ENCODE measurements at regions not wholly inside any gene's neighbourhood (a gene's known extent, or its start where the extent isn't known, plus 50 kb on each side); places are given as distances from the start of the nearest gene placed in this dataset.
A peak's percentile ranks its signal among the peaks of the same experiment; 100 is the strongest.

DNA sequence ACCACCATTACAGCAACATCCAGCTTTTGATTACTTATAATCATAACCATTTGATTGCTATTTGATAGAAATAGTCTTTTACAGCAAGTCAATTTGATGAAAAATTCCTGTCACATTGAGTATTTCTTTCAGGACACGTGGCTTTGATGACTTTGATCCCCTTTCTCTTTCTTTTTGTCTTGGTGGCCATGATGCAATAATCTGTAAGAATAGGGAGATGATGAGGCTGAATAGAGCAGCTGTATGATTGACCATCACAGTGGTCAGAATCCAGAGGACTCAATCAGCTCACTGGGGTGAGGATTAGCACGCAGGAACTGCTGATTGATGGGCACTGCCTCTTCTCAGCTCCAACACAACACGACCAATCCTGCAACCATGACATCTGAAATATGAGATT is 262.7 kb downstream of the PARP8 start:
- no peak overlapping the region for H3K27ac ChIP-seq (ENCODE audit: low read length)
- no peaks in the 10 kb centered on the region for H3K9me3 ChIP-seq (ENCODE audit: insufficient read depth, low read depth, low read length)
- no peaks in the 10 kb centered on the region for H3K36me3 ChIP-seq (ENCODE audit: insufficient read depth, low read depth, low read length)
- H3K9ac ChIP-seq (ENCODE audit: low read depth, low read length) = no peak overlapping the region
- no peak overlapping the region for H3K4me3 ChIP-seq (ENCODE audit: low read length)
- peaks cover 7% of the 10 kb centered on the region for H3K4me1 ChIP-seq (ENCODE audit: insufficient read depth, low read length)
- no peaks in the 10 kb centered on the region for H3K27me3 ChIP-seq (ENCODE audit: insufficient read depth, low read length)

DNA sequence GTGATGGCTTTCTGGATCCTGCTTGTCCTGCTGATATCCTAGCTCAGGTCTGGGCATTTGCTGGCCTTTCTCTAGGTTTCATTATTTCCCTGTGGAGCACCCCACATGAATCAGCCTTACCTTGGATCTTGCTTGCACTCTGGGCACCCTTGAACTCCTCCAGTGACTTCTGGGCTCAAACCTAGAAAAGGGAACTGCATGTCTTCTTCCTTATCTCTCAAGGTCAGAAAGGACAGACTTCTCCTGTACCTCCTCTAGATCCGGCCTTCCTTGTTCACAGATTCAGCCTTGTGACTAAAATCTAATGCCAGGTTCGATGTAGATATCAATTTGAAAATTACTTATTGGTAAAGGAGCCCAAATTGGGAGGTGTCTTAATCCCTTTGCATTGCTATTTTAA is 267.9 kb downstream of the PARP8 start:
- Histone ChIP-seq H3K36me3 (ENCODE audit: insufficient read depth, low read depth, low read length) (no peaks in the 10 kb centered on the region), H3K4me3 (ENCODE audit: low read length) (no peak overlapping the region), H3K9me3 (ENCODE audit: insufficient read depth, low read depth, low read length) (no peaks in the 10 kb centered on the region), H3K4me1 (ENCODE audit: insufficient read depth, low read length) (peaks cover 7% of the 10 kb centered on the region), H3K27me3 (ENCODE audit: insufficient read depth, low read length) (no peaks in the 10 kb centered on the region), H3K9ac (ENCODE audit: low read depth, low read length) (no peak overlapping the region), H3K27ac (ENCODE audit: low read length) (no peak overlapping the region)

DNA sequence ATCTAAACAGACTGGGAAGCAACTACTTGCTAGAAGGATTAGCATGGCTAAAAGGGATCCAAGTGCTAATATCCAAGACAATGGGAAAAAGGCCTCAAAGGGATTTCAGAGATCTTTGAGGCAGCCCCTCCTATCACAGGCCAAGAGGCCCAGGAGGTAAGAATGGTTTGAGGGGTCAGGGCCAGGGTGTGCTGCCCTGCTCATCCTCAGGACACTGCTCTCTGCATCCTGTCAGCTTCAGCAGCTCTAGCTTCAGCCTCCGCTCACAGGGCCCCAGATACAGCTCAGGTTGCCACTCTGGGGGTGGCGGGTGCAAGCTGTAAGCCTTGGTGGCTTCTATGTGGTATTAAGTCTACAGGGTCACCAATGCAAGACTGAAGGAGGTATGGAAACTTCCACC is 278.7 kb downstream of the PARP8 start:
- Histone ChIP-seq H3K9ac (ENCODE audit: low read depth, low read length) (no peak overlapping the region), H3K27me3 (ENCODE audit: insufficient read depth, low read length) (no peaks in the 10 kb centered on the region), H3K4me3 (ENCODE audit: low read length) (no peak overlapping the region), H3K36me3 (ENCODE audit: insufficient read depth, low read depth, low read length) (no peaks in the 10 kb centered on the region), H3K4me1 (ENCODE audit: insufficient read depth, low read length) (no peaks in the 10 kb centered on the region), H3K9me3 (ENCODE audit: insufficient read depth, low read depth, low read length) (peaks cover 22% of the 10 kb centered on the region), H3K27ac (ENCODE audit: low read length) (no peak overlapping the region)

DNA sequence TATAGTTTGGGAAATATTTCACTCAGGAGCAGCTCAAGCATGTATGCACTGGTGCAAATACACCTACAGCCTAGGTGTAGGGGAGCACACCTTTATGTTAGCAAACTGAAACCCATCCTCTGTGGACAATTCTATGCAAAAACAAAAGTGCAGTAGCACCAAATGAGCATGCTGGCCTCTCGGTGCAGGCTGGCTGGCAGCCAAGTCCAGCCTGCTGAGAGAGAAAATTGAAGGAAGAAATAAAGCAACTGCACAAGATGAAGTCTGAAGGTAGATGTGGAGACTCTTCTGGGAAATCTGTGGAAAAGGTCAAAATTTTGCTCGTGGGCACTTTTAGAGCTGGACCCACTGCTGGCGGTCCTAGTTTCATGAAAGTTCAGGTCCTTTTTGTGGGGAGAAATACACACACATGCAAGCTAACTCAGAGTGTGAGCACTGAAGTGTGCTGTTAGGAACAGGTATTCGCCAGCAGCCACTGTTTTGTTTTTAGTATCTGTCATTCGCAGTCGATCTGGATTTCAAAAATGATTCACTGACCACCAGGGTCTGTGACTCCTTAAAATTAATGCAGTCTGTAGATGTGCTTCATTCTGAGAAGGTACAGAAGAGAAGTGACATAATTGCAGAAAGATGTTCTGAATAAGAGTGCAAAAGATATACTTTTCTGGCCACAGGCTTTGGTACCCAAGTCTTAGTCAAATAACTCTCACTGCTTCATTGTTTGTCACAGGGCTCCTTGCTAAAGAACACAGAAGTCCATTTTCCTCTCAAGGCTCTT is 281.7 kb downstream of the PARP8 start:
- no peak overlapping the region for H3K4me3 ChIP-seq (ENCODE audit: low read length)

DNA sequence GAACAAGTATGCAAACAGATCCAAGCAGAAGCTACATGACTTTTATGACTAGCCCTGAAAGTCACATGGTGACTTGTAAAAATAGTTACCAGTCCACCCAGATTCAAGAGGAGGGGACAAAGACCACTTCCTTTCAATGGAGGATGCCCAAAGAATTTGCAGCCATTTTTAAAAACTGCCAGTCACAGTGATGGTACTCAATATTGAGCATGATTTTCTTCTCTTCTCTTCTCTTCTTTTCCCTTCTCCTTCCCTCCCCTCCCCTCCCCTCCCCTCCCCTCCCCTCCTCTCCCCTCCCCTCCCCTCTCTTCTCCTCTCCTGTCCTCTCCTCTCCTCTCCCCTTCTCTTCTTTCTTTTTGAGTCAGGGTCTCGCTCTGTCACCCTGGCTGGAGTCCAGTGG is 286.9 kb downstream of the PARP8 start:
- Histone ChIP-seq H3K4me3 (ENCODE audit: low read length) (no peak overlapping the region), H3K27ac (ENCODE audit: low read length) (no peak overlapping the region), H3K4me1 (ENCODE audit: insufficient read depth, low read length) (no peaks in the 10 kb centered on the region), H3K9ac (ENCODE audit: low read depth, low read length) (no peak overlapping the region), H3K36me3 (ENCODE audit: insufficient read depth, low read depth, low read length) (no peaks in the 10 kb centered on the region), H3K9me3 (ENCODE audit: insufficient read depth, low read depth, low read length) (no peaks in the 10 kb centered on the region), H3K27me3 (ENCODE audit: insufficient read depth, low read length) (no peaks in the 10 kb centered on the region)

More for the DNA sequence above, 281.7 kb downstream of the PARP8 start:
- Histone ChIP-seq H3K27ac (ENCODE audit: low read length) (no peak overlapping the region), H3K27me3 (ENCODE audit: insufficient read depth, low read length) (no peaks in the 10 kb centered on the region), H3K9me3 (ENCODE audit: insufficient read depth, low read depth, low read length) (peaks cover 12% of the 10 kb centered on the region; the same call in 1 of the 2 replicates), H3K36me3 (ENCODE audit: insufficient read depth, low read depth, low read length) (no peaks in the 10 kb centered on the region), H3K4me1 (ENCODE audit: insufficient read depth, low read length) (no peaks in the 10 kb centered on the region), H3K9ac (ENCODE audit: low read depth, low read length) (no peak overlapping the region)

DNA sequence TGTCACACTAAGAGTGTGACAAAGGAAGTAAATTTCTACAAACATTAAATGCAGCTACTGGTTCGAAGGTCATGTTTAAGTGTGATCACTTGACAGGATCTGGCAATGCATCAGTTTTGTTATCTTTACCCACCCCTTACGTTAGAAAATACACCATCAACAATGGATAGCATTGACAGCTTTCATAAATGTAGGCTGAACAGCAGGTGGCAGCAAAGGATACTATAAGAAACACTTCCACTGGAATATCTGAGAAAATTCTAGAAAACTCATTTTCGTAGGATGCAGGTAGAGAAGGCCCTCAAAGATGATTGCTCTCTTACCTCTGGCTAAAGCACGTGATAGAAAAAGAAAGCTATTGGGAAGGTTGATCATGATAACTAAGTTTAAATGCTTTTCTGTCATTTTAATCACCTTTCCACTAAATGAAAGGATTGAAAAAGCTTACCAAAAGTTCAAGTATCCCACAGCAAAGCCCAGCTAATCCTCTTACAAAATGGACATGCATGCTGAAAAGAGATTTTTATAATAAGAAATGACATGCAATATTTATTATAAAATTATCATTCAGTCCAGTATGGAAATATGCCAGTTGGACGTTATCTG is 292.5 kb downstream of the PARP8 start:
- H3K27me3 ChIP-seq (ENCODE audit: insufficient read depth, low read length) = peaks cover 10% of the 10 kb centered on the region
- no peaks in the 10 kb centered on the region for H3K36me3 ChIP-seq (ENCODE audit: insufficient read depth, low read depth, low read length)
- H3K4me3 ChIP-seq (ENCODE audit: low read length) = no peak overlapping the region
- H3K4me1 ChIP-seq (ENCODE audit: insufficient read depth, low read length) = peaks cover 2% of the 10 kb centered on the region; the same call in 1 of the 2 replicates
- H3K27ac ChIP-seq (ENCODE audit: low read length) = no peak overlapping the region
- H3K9ac ChIP-seq (ENCODE audit: low read depth, low read length) = no peak overlapping the region
- H3K9me3 ChIP-seq (ENCODE audit: insufficient read depth, low read depth, low read length) = no peaks in the 10 kb centered on the region

DNA sequence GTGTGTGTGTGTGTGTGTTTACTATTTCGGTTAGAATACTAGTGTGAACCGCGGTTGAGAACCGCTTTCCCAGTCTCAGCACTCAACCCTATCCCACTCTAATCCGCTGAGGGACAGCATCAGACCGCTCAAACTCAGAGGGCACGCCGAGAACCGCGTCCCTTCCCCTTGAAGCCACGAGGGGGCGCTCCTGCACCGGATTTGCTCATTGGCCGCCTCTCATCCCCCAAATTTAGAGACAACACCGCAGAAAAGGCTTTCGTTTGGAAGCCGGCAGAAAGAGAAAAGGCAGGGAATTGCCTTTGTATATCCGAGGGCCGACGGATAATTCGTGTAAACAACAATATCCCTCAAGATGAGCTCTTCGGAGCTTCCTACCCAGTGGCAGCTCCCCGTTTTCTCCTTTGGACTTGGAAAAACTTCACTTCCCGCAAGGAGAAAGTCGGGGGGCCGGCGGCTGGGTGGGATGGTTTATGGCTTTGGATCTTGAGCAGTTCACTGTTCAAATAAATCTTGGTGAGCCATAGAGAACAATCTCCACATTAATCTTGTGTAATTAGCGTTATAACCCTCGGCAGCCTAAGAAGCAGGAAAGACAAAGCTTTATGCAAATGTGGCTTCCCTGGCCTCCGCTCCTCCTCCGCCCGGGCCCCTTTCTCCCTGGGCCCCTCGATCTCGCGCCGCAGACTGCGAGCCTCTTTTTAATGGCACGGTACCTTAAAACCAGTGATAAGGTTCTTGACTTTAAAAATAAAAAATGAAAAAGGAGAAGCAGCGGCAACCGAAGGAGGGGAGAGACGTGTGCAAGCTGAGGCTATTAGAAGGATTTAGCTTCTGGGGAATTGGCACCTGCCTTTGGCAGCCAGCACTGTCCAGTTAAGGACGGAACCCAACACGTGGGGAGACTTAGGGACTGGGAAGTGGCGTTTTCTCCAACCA is 296.8 kb downstream of the PARP8 start:
- H3K9ac ChIP-seq (ENCODE audit: low read depth, low read length) = peak overlapping the region; percentile 47; the same call in 1 of the 2 replicates
- H3K4me1 ChIP-seq (ENCODE audit: insufficient read depth, low read length) = peaks cover 17% of the 10 kb centered on the region; the same call in 1 of the 2 replicates
- H3K36me3 ChIP-seq (ENCODE audit: insufficient read depth, low read depth, low read length) = no peaks in the 10 kb centered on the region
- peak overlapping the region; percentile 76 for H3K4me3 ChIP-seq (ENCODE audit: low read length)
- no peak overlapping the region for H3K27ac ChIP-seq (ENCODE audit: low read length)
- H3K27me3 ChIP-seq (ENCODE audit: insufficient read depth, low read length) = peaks cover 53% of the 10 kb centered on the region
- H3K9me3 ChIP-seq (ENCODE audit: insufficient read depth, low read depth, low read length) = no peaks in the 10 kb centered on the region

DNA sequence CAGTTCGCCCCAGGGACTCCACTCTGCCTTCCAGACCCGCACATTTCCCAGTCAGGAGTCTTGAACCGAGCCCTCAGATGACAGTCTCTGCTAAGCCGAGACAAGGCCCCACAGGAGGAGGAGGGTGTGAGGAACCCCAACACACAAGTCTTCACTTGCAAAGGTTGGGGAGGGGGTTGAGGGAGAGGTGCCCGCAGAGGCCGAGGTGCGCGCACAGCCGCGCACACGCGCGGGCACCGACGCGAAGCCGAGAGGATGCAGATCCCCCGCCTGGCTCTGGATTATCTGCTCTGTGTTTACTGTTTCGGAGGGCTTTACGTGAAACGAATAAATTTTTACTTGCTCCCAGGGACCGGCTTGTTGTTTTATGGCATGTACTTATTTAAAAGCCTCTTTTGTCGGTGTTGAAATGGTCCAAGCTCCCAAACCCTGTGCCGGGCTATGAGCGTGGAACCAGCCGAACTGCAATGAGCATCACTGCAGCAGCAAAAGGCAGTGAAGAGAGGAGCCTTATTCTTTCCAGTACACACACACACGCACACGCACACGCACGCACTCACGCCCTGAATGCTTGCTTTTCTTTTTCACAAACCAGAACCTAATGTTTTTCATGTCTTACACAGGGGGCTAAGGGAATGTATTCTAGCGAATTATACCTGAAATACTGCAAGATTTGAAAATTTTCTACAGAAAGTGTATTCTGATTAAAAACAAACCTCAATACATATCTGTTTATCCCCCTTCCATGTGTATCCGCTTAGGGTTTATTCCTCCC is 297.7 kb downstream of the PARP8 start:
- peaks cover 22% of the 10 kb centered on the region; the same call in 1 of the 2 replicates for H3K4me1 ChIP-seq (ENCODE audit: insufficient read depth, low read length)
- no peak overlapping the region for H3K9ac ChIP-seq (ENCODE audit: low read depth, low read length)
- H3K9me3 ChIP-seq (ENCODE audit: insufficient read depth, low read depth, low read length) = no peaks in the 10 kb centered on the region
- H3K36me3 ChIP-seq (ENCODE audit: insufficient read depth, low read depth, low read length) = no peaks in the 10 kb centered on the region
- peaks cover 62% of the 10 kb centered on the region for H3K27me3 ChIP-seq (ENCODE audit: insufficient read depth, low read length)
- peak overlapping the region; percentile 76 for H3K4me3 ChIP-seq (ENCODE audit: low read length)
- no peak overlapping the region for H3K27ac ChIP-seq (ENCODE audit: low read length)

DNA sequence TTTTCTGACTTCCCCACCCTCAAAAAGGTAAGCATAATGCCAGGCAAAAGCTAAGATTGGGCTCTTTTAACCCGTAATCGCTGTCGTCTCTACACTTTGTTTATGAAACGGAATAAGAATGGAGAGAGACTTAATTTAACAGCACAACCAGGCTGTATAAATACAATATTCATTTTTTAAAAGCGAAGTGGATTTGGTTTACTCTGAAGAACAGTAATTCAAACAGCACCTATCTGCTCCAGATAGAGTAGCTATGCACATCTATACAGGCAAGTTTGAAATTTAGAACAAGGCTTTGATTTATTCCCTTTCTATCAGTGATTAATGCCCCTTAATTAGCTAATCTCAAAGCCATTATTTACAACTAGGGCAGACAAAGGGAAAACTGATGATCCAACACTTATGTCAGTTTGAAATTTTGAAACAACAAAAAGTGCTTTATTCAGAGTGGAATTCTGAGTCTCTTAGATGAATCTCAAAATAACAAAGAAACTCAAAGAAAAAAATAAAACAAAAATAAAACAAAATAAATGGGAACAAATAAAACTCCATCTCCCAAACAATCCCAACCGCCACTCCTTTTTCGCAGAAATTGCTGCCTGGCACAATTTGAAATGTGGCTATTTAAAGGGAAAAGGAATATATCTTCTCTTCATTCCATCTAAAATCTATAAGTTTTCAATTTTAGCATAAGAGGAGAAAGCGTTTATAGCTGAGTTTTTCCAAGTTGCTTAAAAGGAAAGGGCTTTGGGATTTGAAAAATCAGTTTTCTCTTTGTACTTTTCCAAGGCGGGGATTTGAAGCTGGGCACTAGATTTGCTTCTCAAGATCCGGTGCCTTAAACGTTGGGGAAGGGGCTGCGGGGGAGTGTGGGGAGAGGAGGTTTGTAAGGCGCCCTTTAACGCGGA is 298.6 kb downstream of the PARP8 start:
- Histone ChIP-seq H3K4me3 (ENCODE audit: low read length) (peak overlapping the region; percentile 60; the same call in 1 of the 2 replicates), H3K36me3 (ENCODE audit: insufficient read depth, low read depth, low read length) (no peaks in the 10 kb centered on the region), H3K9ac (ENCODE audit: low read depth, low read length) (no peak overlapping the region), H3K27ac (ENCODE audit: low read length) (no peak overlapping the region), H3K27me3 (ENCODE audit: insufficient read depth, low read length) (peaks cover 71% of the 10 kb centered on the region), H3K4me1 (ENCODE audit: insufficient read depth, low read length) (peaks cover 22% of the 10 kb centered on the region; the same call in 1 of the 2 replicates), H3K9me3 (ENCODE audit: insufficient read depth, low read depth, low read length) (no peaks in the 10 kb centered on the region)

DNA sequence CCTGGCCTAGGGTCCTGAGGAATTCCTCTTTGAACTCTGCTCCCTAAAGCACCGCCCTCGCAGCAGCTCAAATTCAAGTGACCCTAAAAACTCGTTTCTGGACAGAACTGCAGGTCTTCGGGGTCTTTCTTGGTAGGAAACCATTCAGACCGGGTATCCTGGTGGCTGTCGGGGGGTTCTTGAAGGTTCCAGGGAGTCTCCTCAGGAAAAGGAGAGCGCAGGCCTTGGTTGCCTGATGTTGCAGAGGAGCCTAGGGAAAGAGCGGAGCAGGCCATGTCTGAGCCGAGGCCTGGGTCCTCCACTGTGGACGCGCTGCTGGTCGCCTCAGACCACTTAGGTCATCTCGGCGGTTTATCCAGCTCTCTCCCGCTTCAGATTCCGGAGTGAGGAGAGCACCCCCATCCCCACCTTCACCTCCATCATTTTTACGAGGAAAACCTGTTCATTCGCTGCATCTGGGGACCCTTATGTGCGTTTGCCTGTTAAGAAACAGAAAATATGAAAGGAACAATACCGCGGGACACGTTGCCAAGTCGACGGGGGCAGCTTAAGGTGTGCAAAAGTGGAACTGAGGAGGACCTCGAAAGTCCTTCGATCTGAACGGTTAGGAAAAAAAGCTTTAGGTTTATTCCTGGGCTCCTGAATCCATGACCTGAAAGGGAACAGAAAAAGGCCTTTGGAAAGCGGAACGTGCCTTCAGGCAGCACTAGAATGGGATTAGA is 299.4 kb downstream of the PARP8 start:
- no peaks in the 10 kb centered on the region for H3K9me3 ChIP-seq (ENCODE audit: insufficient read depth, low read depth, low read length)
- peak overlapping the region; percentile 60 for H3K4me3 ChIP-seq (ENCODE audit: low read length)
- no peak overlapping the region for H3K9ac ChIP-seq (ENCODE audit: low read depth, low read length)
- H3K36me3 ChIP-seq (ENCODE audit: insufficient read depth, low read depth, low read length) = no peaks in the 10 kb centered on the region
- peaks cover 25% of the 10 kb centered on the region; the same call in 1 of the 2 replicates for H3K4me1 ChIP-seq (ENCODE audit: insufficient read depth, low read length)
- H3K27me3 ChIP-seq (ENCODE audit: insufficient read depth, low read length) = peaks cover 79% of the 10 kb centered on the region
- no peak overlapping the region for H3K27ac ChIP-seq (ENCODE audit: low read length)

All from iPS-20b (cell line).